ENCODE measurements at regions not wholly inside any gene's neighbourhood (a gene's known extent, or its start where the extent isn't known, plus 50 kb on each side); places are given as distances from the start of the nearest gene placed in this dataset.

DNA sequence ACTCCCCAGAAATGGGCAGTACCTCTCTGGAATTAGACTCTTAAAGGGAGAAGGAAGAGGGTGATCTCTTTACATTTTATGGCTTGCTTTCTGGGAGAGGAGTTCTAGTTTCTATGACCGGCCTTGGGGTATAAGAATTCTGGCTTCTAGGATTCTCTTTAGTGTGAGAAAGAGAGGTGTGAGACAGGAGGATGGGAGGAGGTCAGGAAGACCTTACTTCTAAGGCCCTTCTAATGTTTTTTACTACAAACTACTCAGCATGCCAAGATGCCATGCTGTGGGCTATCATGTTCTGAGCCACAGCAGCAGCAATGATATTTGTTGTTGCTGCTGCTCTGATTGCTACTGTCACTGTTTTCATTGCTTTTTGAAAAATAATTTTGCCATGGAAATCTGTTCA lies 538.3 kb downstream of the SLITRK6 start:
- TF ChIP-seq, protein P1, sequence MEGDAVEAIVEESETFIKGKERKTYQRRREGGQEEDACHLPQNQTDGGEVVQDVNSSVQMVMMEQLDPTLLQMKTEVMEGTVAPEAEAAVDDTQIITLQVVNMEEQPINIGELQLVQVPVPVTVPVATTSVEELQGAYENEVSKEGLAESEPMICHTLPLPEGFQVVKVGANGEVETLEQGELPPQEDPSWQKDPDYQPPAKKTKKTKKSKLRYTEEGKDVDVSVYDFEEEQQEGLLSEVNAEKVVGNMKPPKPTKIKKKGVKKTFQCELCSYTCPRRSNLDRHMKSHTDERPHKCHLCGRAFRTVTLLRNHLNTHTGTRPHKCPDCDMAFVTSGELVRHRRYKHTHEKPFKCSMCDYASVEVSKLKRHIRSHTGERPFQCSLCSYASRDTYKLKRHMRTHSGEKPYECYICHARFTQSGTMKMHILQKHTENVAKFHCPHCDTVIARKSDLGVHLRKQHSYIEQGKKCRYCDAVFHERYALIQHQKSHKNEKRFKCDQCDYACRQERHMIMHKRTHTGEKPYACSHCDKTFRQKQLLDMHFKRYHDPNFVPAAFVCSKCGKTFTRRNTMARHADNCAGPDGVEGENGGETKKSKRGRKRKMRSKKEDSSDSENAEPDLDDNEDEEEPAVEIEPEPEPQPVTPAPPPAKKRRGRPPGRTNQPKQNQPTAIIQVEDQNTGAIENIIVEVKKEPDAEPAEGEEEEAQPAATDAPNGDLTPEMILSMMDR (IDR thresholded peaks at IDR 0.05): no peak
- no peak for TF ChIP-seq POLR2A (IDR thresholded peaks at IDR 0.05)
